ENCODE measurements at regions not wholly inside any gene's neighbourhood (a gene's known extent, or its start where the extent isn't known, plus 50 kb on each side); places are given as distances from the start of the nearest gene placed in this dataset.

DNA sequence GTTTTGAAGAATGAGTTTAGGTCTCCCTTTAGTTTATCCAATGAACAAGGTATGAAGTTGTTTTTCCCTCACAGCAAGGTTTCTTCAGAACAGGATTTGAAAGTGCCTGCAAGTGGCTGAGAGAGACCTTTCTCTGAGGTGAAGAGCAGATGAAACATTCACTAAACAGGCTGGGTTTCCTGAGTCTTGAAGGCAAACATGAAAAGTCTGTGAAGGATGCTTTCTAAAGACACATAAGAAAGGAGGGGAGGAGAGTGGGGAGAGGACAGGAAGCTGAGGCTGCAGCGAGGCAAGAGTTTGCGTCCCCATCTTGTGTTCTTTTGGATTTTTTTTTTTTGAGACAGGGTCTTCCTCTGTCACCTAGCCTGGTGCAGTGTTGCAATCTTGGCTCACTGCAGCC, 95.7 kb upstream of the SIM2 start:
- TF ChIP-seq CREB1 (IDR thresholded peaks at IDR 0.05; ENCODE audit: low read depth) (no peak), RAD21 (IDR thresholded peaks at IDR 0.05; ENCODE audit: low read depth) (no peak), EGR1 (IDR thresholded peaks at IDR 0.05) (no peak), YY1 (IDR thresholded peaks at IDR 0.05; ENCODE audit: low read depth) (no peak), CEBPB (IDR thresholded peaks at IDR 0.05) (no peak), TAF1 (IDR thresholded peaks at IDR 0.05; ENCODE audit: low read depth) (no peak), TCF12 (IDR thresholded peaks at IDR 0.05; ENCODE audit: low read depth) (no peak), TEAD4 (IDR thresholded peaks at IDR 0.05) (no peak), NFIC (IDR thresholded peaks at IDR 0.05) (no peak), FOXM1 (IDR thresholded peaks at IDR 0.05; ENCODE audit: borderline replicate concordance, low read depth) (no peak), ZBTB7A (IDR thresholded peaks at IDR 0.05; ENCODE audit: low read depth) (no peak), EP300 (IDR thresholded peaks at IDR 0.05; ENCODE audit: borderline replicate concordance) (no peak)
- TF ChIP-seq, protein P1, sequence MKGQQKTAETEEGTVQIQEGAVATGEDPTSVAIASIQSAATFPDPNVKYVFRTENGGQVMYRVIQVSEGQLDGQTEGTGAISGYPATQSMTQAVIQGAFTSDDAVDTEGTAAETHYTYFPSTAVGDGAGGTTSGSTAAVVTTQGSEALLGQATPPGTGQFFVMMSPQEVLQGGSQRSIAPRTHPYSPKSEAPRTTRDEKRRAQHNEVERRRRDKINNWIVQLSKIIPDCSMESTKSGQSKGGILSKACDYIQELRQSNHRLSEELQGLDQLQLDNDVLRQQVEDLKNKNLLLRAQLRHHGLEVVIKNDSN (IDR thresholded peaks at IDR 0.05) = no peak
- TF ChIP-seq, protein P2, sequence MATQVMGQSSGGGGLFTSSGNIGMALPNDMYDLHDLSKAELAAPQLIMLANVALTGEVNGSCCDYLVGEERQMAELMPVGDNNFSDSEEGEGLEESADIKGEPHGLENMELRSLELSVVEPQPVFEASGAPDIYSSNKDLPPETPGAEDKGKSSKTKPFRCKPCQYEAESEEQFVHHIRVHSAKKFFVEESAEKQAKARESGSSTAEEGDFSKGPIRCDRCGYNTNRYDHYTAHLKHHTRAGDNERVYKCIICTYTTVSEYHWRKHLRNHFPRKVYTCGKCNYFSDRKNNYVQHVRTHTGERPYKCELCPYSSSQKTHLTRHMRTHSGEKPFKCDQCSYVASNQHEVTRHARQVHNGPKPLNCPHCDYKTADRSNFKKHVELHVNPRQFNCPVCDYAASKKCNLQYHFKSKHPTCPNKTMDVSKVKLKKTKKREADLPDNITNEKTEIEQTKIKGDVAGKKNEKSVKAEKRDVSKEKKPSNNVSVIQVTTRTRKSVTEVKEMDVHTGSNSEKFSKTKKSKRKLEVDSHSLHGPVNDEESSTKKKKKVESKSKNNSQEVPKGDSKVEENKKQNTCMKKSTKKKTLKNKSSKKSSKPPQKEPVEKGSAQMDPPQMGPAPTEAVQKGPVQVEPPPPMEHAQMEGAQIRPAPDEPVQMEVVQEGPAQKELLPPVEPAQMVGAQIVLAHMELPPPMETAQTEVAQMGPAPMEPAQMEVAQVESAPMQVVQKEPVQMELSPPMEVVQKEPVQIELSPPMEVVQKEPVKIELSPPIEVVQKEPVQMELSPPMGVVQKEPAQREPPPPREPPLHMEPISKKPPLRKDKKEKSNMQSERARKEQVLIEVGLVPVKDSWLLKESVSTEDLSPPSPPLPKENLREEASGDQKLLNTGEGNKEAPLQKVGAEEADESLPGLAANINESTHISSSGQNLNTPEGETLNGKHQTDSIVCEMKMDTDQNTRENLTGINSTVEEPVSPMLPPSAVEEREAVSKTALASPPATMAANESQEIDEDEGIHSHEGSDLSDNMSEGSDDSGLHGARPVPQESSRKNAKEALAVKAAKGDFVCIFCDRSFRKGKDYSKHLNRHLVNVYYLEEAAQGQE (IDR thresholded peaks at IDR 0.05; ENCODE audit: low read depth) = no peak
- TF ChIP-seq, protein P3, sequence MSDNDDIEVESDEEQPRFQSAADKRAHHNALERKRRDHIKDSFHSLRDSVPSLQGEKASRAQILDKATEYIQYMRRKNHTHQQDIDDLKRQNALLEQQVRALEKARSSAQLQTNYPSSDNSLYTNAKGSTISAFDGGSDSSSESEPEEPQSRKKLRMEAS (IDR thresholded peaks at IDR 0.05) = no peak

DNA sequence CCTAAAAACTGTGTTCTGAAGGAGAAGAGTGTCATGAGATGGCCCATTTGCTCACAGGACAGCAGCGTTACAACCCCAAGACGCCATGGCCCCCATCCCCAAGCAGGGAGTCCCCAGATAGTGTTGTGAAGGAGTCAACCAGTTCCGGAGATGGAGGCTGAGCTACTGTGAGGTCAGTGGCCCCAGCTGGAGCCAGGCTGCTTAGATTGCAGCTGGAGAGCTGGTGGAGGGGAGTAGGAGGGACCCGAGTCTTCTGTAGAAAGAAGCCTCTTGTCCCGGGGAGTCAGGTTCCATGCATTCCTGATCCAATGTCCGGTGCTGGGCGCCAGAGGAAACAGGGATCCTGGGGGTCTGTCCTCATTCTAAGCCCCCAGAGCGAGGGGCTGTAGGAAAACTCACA, 93.5 kb upstream of the SIM2 start:
- no peak for TF ChIP-seq TEAD4 (IDR thresholded peaks at IDR 0.05)
- no peak for TF ChIP-seq NFIC (IDR thresholded peaks at IDR 0.05)
- no peak for TF ChIP-seq CREB1 (IDR thresholded peaks at IDR 0.05; ENCODE audit: low read depth)
- TF ChIP-seq FOXM1 (IDR thresholded peaks at IDR 0.05; ENCODE audit: borderline replicate concordance, low read depth) = no peak
- TF ChIP-seq, protein P3 (IDR thresholded peaks at IDR 0.05) = no peak
- no peak for TF ChIP-seq TAF1 (IDR thresholded peaks at IDR 0.05; ENCODE audit: low read depth)
- TF ChIP-seq, protein P1 (IDR thresholded peaks at IDR 0.05) = no peak
- TF ChIP-seq EP300 (IDR thresholded peaks at IDR 0.05; ENCODE audit: borderline replicate concordance) = no peak
- no peak for TF ChIP-seq YY1 (IDR thresholded peaks at IDR 0.05; ENCODE audit: low read depth)
- TF ChIP-seq CEBPB (IDR thresholded peaks at IDR 0.05) = no peak
- TF ChIP-seq RAD21 (IDR thresholded peaks at IDR 0.05; ENCODE audit: low read depth) = no peak
- TF ChIP-seq TCF12 (IDR thresholded peaks at IDR 0.05; ENCODE audit: low read depth) = no peak
- TF ChIP-seq, protein P2 (IDR thresholded peaks at IDR 0.05; ENCODE audit: low read depth) = no peak
- TF ChIP-seq EGR1 (IDR thresholded peaks at IDR 0.05) = no peak
- TF ChIP-seq ZBTB7A (IDR thresholded peaks at IDR 0.05; ENCODE audit: low read depth) = no peak

DNA sequence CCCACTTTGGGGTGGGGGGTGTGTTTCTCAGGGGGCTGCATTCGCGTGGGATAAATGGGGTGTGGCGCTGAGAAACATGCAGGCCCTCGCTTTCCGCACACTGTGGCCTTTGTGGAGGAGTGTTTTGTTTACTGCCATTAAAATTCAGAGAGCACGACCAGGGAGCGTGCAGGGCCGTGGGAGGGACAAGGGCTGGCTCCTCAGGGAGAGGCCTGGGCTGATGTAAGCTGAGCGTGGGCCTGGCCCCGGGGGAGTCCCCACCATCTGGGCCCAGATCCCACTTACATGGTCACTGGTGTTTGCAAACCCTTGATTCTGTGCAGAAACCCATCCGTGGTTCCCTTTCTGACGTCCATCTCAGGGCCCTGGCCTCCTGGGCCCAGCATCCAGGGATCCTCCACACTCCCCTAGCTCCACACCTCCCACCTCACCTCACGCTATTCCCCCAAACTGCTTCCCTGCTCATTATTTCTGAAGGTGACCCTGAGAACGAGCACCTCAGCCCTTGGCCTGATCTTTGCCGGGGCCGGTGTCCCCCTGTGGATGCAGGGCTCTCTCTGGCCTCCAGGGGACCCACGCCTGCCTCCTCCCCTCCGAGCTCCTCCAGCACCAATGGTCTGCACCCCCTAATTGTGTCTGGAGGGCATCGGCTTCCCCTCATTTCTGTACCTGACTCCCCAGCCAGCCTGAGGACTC, 92.5 kb upstream of the SIM2 start:
- no peak for TF ChIP-seq TAF1 (IDR thresholded peaks at IDR 0.05; ENCODE audit: low read depth)
- TF ChIP-seq YY1 (IDR thresholded peaks at IDR 0.05; ENCODE audit: low read depth) = no peak
- TF ChIP-seq ZBTB7A (IDR thresholded peaks at IDR 0.05; ENCODE audit: low read depth) = no peak
- TF ChIP-seq NFIC (IDR thresholded peaks at IDR 0.05) = no peak
- TF ChIP-seq, protein P3 (IDR thresholded peaks at IDR 0.05) = no peak
- TF ChIP-seq, protein P1 (IDR thresholded peaks at IDR 0.05) = no peak
- TF ChIP-seq TCF12 (IDR thresholded peaks at IDR 0.05; ENCODE audit: low read depth) = no peak
- TF ChIP-seq EGR1 (IDR thresholded peaks at IDR 0.05) = no peak
- TF ChIP-seq FOXM1 (IDR thresholded peaks at IDR 0.05; ENCODE audit: borderline replicate concordance, low read depth) = no peak
- TF ChIP-seq, protein P2 (IDR thresholded peaks at IDR 0.05; ENCODE audit: low read depth) = no peak
- no peak for TF ChIP-seq RAD21 (IDR thresholded peaks at IDR 0.05; ENCODE audit: low read depth)
- TF ChIP-seq CEBPB (IDR thresholded peaks at IDR 0.05) = no peak
- TF ChIP-seq TEAD4 (IDR thresholded peaks at IDR 0.05) = no peak
- no peak for TF ChIP-seq CREB1 (IDR thresholded peaks at IDR 0.05; ENCODE audit: low read depth)
- no peak for TF ChIP-seq EP300 (IDR thresholded peaks at IDR 0.05; ENCODE audit: borderline replicate concordance)
